Thyroid gland (tissue), 4 donors: ENCODE measurements at regions not wholly inside any gene's neighbourhood (a gene's known extent, or its start where the extent isn't known, plus 50 kb on each side); places are given as distances from the start of the nearest gene placed in this dataset.

Source experiments
- POLR2A ChIP-seq, 2 donors: fragments of 450-650 bp; IDR thresholded peaks; one replicate each; pipeline ENCODE4 v1.6.1; 2017; ENCODE audit warnings: antibody characterized with exemption in 2 of 2, mild to moderate bottlenecking in 2 of 2, moderate library complexity in 1 of 2
- TF ChIP-seq, protein P1 (sequence below), 6 experiments: fragments of 200-600 bp in 3 of 6; fragments of 450-650 bp in 3 of 6; sonication (generic) in 3 of 6; IDR thresholded peaks; one replicate each; pipeline ENCODE4 v1.5.1; 2016 to 2019; ENCODE audit warnings: antibody characterized with exemption in 6 of 6, mild to moderate bottlenecking in 2 of 6, inconsistent platforms in 1 of 6, moderate library complexity in 1 of 6

DNA sequence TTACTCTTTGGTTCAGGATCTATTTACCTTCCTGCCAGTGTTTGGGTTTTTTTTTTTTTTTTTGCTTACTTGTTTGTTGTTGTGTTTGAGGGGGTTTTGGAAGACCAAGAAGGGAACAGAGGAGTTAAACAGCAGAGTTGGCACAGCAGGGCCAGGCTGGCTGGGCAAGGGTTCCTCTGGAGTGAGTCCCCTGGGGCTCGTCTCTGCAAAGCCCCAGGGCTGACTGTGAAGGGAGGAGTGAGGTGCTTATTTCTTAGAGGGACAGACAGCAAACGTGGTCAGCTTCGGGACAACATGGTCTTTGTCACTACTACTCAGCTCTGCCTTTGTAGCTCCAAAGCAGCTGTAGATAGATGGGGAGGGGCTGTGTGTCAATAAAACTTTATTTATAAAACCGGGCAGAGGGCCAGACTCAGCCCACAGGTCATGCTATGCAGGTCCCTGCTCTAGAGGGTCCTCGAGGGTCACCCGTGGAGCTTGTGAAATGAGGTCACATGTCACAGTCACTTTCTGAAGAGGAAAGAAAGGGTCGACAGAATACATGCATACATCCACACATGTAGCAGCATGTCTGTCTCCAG lies 1404.7 kb downstream of the BRD1 start:
- TF ChIP-seq POLR2A (IDR thresholded peaks at IDR 0.05) = no peak
- TF ChIP-seq, protein P1, sequence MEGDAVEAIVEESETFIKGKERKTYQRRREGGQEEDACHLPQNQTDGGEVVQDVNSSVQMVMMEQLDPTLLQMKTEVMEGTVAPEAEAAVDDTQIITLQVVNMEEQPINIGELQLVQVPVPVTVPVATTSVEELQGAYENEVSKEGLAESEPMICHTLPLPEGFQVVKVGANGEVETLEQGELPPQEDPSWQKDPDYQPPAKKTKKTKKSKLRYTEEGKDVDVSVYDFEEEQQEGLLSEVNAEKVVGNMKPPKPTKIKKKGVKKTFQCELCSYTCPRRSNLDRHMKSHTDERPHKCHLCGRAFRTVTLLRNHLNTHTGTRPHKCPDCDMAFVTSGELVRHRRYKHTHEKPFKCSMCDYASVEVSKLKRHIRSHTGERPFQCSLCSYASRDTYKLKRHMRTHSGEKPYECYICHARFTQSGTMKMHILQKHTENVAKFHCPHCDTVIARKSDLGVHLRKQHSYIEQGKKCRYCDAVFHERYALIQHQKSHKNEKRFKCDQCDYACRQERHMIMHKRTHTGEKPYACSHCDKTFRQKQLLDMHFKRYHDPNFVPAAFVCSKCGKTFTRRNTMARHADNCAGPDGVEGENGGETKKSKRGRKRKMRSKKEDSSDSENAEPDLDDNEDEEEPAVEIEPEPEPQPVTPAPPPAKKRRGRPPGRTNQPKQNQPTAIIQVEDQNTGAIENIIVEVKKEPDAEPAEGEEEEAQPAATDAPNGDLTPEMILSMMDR (IDR thresholded peaks at IDR 0.05) = no peak
